Astrocyte of the spinal cord (primary cell): ENCODE measurements at regions not wholly inside any gene's neighbourhood (a gene's known extent, or its start where the extent isn't known, plus 50 kb on each side); places are given as distances from the start of the nearest gene placed in this dataset.

ENCODE experiments used
- DNase-seq: peaks from one replicate; pipeline ENCODE4 v3.0.0; 2011; ENCODE audit warnings: low read depth, low spot score
- H3K4me3 ChIP-seq: 2 replicates; pipeline ENCODE4 v1.5.1; 2011; ENCODE audit warnings: low read depth, mild to moderate bottlenecking, low read length, moderate library complexity
- CTCF ChIP-seq: IDR thresholded peaks from 2 replicates; pipeline ENCODE4 v1.5.1; 2012; ENCODE audit warnings: low read depth, mild to moderate bottlenecking, low read length, inconsistent platforms
- in situ Hi-C: cut with HindIII; loops from 2 replicates; pipeline ENCODE4 v1.10.0; 2017; ENCODE audit warnings: low sequenced_read_pairs

- peak; percentile 69 for TF ChIP-seq CTCF
- no peak overlapping the region for H3K4me3 ChIP-seq
- peak; percentile 87 for DNase-seq
- in situ Hi-C loops, result no loop called here
These were observed 70.8 kb upstream of the ZBTB20 start for GRCh38 chr3:115217678-115218451.

GRCh38 chr3:115218859-115219258, 71.8 kb upstream of the ZBTB20 start:
- TF ChIP-seq CTCF, result no peak
- no peak for DNase-seq
- H3K4me3 ChIP-seq, result no peak overlapping the region
- in situ Hi-C loops, result no loop called here

DNA sequence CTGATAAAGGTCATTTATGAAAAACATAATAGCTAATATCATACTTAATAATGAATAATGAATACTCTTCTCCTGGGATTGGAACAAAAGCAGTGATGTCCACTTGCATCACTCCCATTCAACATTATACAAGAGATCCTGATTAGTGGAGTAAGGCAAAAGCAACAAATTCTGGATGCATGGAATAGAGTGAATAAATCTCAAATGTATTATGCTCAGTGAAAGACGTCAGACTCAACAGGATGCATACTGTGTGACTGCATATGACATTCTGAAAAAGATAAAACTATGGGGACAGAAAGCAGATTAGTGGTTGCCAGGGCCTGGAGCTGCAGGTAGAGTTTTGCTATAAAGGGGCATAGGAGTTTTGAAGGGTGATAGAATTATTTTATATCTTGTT, 77.6 kb upstream of the ZBTB20 start:
- DNase-seq, result no peak
- H3K4me3 ChIP-seq, result no peak overlapping the region
- no peak for TF ChIP-seq CTCF
- in situ Hi-C loops, result no loop called here

DNA sequence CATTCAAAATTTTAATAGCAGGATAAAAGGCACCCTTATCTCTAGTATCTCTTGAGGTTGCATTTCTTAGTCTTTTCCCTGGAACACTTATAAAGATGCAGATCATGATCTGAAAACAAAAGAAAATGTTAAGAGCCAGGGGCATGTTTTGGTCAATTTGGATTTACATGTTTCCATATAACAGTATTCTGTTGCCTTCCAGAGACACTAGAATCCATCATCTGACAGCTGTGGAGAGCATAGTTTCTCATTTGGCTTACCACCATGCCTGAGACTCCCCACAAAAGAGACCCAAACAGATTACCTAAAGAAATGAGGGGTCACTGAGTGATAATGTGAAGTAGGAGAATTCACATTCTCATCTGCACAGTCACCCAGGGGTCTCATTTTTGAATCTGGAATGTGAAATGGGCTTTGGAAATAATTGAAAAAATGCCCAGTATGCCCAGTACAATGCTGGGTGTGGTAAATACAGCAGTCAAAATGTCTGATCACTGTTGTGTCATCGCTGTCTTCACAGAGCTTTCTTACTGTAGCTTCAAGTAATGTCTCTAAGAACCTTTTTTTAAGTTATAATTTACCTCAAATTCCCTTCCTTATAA, 79.9 kb upstream of the ZBTB20 start:
- TF ChIP-seq CTCF, result no peak
- peak; percentile 22 for DNase-seq
- in situ Hi-C loops, result no loop called here
- H3K4me3 ChIP-seq, result no peak overlapping the region

GRCh38 chr3:115227461-115227860, 80.4 kb upstream of the ZBTB20 start:
- TF ChIP-seq CTCF, result no peak
- peak; percentile 25 for DNase-seq
- no peak overlapping the region for H3K4me3 ChIP-seq
- in situ Hi-C loops, result no loop called here

GRCh38 chr3:115228266-115228665, 81.2 kb upstream of the ZBTB20 start:
- in situ Hi-C loops, result no loop called here
- TF ChIP-seq CTCF, result no peak
- no peak overlapping the region for H3K4me3 ChIP-seq
- no peak for DNase-seq
